ENCODE measurements at regions not wholly inside any gene's neighbourhood (a gene's known extent, or its start where the extent isn't known, plus 50 kb on each side); places are given as distances from the start of the nearest gene placed in this dataset.

DNA sequence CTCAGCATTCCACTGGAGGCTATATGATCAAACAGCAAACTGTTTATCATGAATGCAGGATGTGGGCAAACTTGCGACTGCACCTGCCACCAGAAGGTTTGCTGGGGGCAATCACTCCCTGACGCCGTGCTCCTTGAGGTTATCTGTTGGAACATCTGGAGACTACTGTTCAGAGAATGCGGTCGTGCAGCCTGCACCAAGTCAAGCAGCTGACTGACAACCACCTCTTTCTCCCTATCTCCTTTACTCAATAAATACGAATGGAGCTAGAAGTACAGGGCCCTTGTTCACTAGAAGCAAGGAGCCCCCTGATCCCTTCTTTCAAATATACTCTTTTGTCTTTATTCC, 2101.2 kb downstream of the TP53TG3F start:
- Histone ChIP-seq H3K4me3 (ENCODE audit: low read depth in 2 of 2, low read length in 2 of 2) (no peak overlapping the region), H3K27ac (ENCODE audit: low read length) (no peak overlapping the region), H3K36me3 (ENCODE audit: control insufficient read depth, insufficient read depth, low read length) (no peaks in the 10 kb centered on the region), H3K4me1 (ENCODE audit: control insufficient read depth, insufficient read depth, low read length) (no peaks in the 10 kb centered on the region), H3K27me3 (ENCODE audit: control insufficient read depth, insufficient read depth, low read length) (no peaks in the 10 kb centered on the region), H3K9me3 (ENCODE audit: control insufficient read depth, insufficient read depth, low read depth, low read length) (no peaks in the 10 kb centered on the region)
- DNase-seq (ENCODE audit: low read depth, low spot score) = no peak
- intact Hi-C loops (cut with micrococcal nuclease; ENCODE audit: unreplicated experiment) (no loop called here), in situ Hi-C loops (cut with HindIII; ENCODE audit: low pct_unique_long_range_greater_than_20kb, low sequenced_read_pairs) (no loop called here)
- ChIA-PET CTCF (no interaction called here), POLR2A (no interaction called here)
- no TSS peak for BruUV-seq (replicated peaks)
- no peak for TF ChIP-seq CTCF (IDR thresholded peaks at IDR 0.05)
- TF ChIP-seq SIN3A (IDR thresholded peaks at IDR 0.05; ENCODE audit: borderline replicate concordance, insufficient read depth, low read depth, low read length) = no peak
- TF ChIP-seq, protein P1, sequence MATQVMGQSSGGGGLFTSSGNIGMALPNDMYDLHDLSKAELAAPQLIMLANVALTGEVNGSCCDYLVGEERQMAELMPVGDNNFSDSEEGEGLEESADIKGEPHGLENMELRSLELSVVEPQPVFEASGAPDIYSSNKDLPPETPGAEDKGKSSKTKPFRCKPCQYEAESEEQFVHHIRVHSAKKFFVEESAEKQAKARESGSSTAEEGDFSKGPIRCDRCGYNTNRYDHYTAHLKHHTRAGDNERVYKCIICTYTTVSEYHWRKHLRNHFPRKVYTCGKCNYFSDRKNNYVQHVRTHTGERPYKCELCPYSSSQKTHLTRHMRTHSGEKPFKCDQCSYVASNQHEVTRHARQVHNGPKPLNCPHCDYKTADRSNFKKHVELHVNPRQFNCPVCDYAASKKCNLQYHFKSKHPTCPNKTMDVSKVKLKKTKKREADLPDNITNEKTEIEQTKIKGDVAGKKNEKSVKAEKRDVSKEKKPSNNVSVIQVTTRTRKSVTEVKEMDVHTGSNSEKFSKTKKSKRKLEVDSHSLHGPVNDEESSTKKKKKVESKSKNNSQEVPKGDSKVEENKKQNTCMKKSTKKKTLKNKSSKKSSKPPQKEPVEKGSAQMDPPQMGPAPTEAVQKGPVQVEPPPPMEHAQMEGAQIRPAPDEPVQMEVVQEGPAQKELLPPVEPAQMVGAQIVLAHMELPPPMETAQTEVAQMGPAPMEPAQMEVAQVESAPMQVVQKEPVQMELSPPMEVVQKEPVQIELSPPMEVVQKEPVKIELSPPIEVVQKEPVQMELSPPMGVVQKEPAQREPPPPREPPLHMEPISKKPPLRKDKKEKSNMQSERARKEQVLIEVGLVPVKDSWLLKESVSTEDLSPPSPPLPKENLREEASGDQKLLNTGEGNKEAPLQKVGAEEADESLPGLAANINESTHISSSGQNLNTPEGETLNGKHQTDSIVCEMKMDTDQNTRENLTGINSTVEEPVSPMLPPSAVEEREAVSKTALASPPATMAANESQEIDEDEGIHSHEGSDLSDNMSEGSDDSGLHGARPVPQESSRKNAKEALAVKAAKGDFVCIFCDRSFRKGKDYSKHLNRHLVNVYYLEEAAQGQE (IDR thresholded peaks at IDR 0.05; ENCODE audit: insufficient read depth in 1 of 2, low read depth in 2 of 2, low read length in 1 of 2) = no peak
- TF ChIP-seq TCF7L2 (IDR thresholded peaks at IDR 0.05; ENCODE audit: low read depth, low read length) = no peak
- no peak for TF ChIP-seq POLR2AphosphoS5 (IDR thresholded peaks at IDR 0.05; ENCODE audit: low read depth, low read length)
- ATAC-seq = no peak

- Histone ChIP-seq H3K4me3 (ENCODE audit: low read depth in 2 of 2, low read length in 2 of 2) (no peak overlapping the region), H3K9me3 (ENCODE audit: control insufficient read depth, insufficient read depth, low read depth, low read length) (no peaks in the 10 kb centered on the region), H3K36me3 (ENCODE audit: control insufficient read depth, insufficient read depth, low read length) (no peaks in the 10 kb centered on the region), H3K27me3 (ENCODE audit: control insufficient read depth, insufficient read depth, low read length) (no peaks in the 10 kb centered on the region), H3K27ac (ENCODE audit: low read length) (no peak overlapping the region), H3K4me1 (ENCODE audit: control insufficient read depth, insufficient read depth, low read length) (no peaks in the 10 kb centered on the region)
- ChIA-PET POLR2A (no interaction called here), CTCF (no interaction called here)
- DNase-seq (ENCODE audit: low read depth, low spot score) = no peak
- no peak for TF ChIP-seq POLR2AphosphoS5 (IDR thresholded peaks at IDR 0.05; ENCODE audit: low read depth, low read length)
- TF ChIP-seq TCF7L2 (IDR thresholded peaks at IDR 0.05; ENCODE audit: low read depth, low read length) = no peak
- TF ChIP-seq, protein P1 (IDR thresholded peaks at IDR 0.05; ENCODE audit: insufficient read depth in 1 of 2, low read depth in 2 of 2, low read length in 1 of 2) = no peak
- TF ChIP-seq SIN3A (IDR thresholded peaks at IDR 0.05; ENCODE audit: borderline replicate concordance, insufficient read depth, low read depth, low read length) = no peak
- no peak for TF ChIP-seq CTCF (IDR thresholded peaks at IDR 0.05)
- no peak for ATAC-seq
- no TSS peak for BruUV-seq (replicated peaks)
- intact Hi-C loops (cut with micrococcal nuclease; ENCODE audit: unreplicated experiment) (no loop called here), in situ Hi-C loops (cut with HindIII; ENCODE audit: low pct_unique_long_range_greater_than_20kb, low sequenced_read_pairs) (no loop called here)
Measured at GRCh38 chr16:35561346-35561745, 2101.9 kb downstream of the TP53TG3F start.

Measured in Panc1 (cell line).